Fibroblast of skin of back (primary cell): ENCODE measurements at regions not wholly inside any gene's neighbourhood (a gene's known extent, or its start where the extent isn't known, plus 50 kb on each side); places are given as distances from the start of the nearest gene placed in this dataset.

ENCODE experiments used
- DNase-seq: peaks from one replicate; pipeline ENCODE4 v3.0.0-alpha.2; 2013

DNA sequence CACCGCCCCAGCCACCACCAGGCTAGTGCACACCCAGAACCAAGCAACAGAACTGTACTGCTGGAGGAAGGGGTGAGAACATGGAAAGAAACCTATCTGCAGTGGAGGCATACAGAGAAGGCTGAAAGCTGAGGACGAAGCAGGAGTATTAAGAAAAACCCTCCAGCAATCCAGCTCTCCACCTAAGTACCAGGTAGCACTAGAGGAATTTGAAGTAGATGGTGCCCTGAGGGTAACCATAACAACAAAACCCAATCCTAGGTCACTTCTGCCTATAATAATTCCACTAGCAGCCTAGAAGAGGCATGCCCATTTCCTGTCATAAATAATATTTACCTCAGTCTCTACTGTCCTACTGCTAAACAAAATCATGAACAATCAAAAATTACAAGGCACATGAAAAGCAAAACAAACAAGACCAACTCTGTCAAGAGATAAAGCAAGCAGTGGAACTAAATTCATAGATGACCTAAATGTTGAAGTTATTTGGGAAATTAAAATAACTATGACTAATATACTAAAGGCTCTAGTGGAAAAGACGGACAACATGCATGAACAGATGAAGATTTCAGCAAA, 51.1 kb downstream of the HYCC1 start:
- DNase-seq = peak; percentile 33

GRCh38 chr7:22958742-22959141, 55.2 kb downstream of the HYCC1 start:
- DNase-seq = no peak

GRCh38 chr7:22954251-22954650, 59.7 kb downstream of the HYCC1 start:
- DNase-seq = no peak

- no peak for DNase-seq
Observed at GRCh38 chr7:22952306-22953015, 61.5 kb downstream of the HYCC1 start.

DNA sequence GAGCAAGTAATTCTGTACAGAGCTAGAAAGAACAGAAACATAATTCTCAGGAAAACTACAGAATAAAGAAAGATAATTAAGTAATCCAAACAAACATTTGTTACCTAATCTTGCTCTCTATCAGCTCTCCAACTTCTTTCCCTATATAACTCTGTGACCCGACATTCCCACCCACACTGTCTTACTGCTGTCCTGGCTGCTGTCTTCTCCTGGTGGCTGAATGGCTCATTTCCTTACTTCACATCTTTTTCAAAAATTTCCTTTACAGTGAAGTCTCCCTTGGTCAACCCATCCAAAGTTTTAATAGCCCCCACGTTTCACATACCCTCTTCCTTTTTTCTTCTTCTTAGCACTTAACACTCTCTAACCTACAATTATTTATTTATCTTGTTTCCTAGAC, 64.0 kb downstream of the HYCC1 start:
- DNase-seq = no peak

- DNase-seq = no peak
Observed at GRCh38 chr7:22949221-22949620, 64.7 kb downstream of the HYCC1 start.

- DNase-seq = no peak
Observed at GRCh38 chr7:22948770-22949169, 65.2 kb downstream of the HYCC1 start.

DNA sequence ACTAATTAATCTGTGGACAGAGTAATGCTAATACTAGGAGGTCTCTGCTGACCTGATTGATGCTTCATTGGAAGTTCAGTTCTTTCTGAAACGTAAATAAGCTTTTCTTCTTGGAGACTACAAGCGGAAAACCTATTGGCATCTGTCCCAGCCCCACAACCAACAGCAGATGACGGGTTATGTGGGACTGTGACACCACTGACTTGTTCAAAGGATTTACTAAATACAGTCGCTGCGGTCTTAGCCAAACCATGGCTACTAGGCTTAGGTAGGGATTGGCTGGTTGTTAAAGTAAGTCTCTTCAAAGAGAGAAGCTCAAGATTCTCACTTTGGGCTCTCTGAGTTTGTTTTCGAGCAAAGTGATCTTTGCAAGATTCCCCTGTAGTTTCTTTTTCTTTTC, 68.3 kb downstream of the HYCC1 start:
- DNase-seq = peak; percentile 11

DNA sequence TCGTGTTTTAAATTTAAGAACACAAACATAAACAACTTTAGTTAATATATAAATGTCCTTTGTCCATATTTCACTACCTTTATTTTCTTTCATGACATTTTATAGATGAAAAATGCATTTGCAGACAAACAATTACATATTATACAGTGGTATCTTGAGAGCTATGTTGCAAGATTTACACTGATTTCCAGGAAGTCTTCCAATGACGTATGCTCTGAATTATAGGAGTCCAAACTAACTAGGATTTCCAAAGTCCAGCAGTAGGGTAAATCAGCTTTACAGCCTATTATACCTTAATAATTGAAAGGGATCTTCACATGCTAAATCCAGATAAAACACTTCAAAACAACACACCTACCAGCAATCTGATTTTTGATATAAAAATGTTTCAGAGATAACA, 69.4 kb downstream of the HYCC1 start:
- DNase-seq = no peak

DNA sequence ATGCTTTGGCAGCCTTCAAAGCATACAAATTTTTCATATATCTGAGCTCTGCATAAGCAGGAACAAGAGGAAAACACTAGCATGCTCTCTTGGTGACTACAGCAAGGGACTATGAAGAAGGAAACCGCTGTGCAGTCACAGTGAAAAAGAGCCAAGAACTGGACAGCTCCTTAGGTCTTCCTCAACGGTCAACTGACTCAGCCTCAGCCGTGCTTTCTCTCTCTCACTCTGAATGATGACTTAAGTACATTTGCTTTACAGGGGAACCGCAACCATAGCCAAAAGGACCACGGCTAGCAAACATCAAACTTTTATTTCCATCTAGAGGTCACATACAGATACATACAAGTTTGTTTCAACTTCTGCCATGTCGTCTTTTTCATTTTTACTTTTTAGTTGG, 69.9 kb downstream of the HYCC1 start:
- peak; percentile 60 for DNase-seq

DNA sequence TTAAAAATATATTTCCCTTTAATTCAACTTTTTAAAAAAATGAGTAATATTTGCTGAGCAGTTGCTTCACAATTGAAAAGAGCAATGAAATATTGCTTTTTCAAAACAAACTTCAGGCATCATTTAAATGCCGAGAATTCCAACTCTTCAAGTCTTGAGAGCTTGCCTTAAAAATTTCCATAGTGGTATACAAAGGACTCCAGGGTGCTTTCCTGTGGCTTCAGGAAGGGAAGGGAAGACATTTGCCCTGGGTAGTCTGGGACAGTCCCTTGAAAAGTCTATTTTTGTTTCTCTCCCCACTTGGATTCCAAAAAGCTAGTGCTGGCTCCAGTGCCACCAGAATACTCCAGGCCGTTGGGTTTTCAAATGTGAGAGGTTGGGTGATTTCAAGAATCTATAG, 71.7 kb downstream of the HYCC1 start:
- DNase-seq = peak; percentile 35

DNA sequence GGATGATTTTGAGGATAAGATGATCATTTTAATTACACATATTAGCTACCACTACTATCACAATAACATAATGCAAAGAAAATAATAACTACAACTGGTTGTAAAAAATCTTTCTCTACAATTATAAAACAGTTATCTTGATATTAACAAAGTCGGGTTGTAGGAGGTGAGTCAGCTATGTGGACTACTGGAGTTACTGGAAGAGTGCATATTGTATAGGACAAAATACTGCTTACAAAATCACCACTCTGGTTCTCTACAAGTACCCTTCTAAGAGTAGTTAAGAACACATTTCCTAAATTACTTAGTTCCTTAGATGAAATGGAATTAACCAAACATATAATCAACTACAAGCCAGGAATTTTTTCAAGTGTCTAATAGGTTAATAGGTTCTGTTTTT, 74.1 kb downstream of the HYCC1 start:
- no peak for DNase-seq

DNA sequence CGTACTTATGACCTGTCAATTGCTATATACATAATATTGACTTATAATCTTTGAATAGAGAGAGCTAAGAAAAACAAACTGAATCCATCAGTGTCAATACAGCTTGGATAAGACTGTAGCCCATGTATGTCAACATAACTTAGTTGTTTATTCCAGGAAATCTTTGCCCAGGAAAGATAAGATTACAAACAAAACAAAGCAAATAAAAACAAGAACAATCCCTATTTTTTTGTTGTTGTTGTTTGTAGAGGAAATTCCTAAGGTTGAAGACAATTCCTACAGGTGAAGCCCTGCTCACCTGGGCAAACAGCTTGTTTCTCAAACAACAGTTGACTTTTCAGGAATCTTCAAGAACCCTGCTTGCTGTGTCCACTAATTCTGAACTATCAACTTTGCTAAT, 76.0 kb downstream of the HYCC1 start:
- DNase-seq = no peak

DNA sequence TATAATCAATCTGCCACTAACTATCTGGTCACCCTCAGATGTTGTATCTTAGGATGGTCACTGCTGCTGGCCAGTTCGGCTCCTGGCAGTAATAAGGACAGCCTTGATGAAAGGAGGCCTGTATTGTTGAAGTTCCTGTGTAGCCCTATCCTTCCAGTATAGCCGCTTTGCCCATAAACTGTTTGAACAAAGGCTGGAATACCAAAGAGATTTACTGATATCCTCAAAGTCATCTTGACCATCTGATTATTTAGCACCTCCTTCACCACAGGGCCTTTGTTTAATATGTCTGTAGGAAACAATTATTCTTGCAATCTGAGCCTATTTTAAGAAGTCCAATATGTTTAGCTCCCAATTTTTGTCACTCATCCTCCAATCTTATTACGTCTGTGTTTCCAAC, 77.7 kb downstream of the HYCC1 start:
- no peak for DNase-seq

GRCh38 chr7:22935269-22935668, 78.7 kb downstream of the HYCC1 start:
- no peak for DNase-seq

DNA sequence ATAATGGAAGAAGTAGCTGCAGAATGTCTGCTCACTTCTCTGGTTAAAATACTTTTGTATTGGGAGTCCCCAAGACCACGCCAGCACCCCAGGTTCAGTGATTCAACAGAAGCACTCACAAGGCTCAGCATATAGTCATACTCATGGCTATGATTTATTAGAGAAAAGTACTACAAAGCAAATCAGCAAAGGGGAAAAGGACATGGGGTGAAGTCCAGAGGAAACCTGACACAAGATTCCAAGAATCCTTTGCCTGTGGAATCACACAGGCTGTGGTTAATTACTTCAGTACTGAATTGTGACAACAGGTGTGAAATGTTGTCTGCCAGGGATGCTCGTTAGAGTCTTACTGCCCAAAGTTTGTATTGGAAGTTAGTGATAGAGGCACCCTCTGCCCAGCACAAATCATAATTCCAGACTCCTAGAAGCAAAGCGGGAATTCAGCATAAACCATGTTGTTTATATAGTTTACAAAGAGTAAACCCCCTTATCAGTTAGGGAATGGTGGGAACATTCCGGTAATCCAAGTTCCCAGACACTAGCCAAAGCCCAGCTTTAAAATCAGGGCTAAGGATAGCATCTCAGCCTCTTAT, 79.4 kb downstream of the HYCC1 start:
- DNase-seq = peak; percentile 16

GRCh38 chr7:22934023-22934422, 79.9 kb downstream of the HYCC1 start:
- no peak for DNase-seq

- DNase-seq = no peak
Observed at GRCh38 chr7:22932896-22933295, 81.0 kb downstream of the HYCC1 start.

DNA sequence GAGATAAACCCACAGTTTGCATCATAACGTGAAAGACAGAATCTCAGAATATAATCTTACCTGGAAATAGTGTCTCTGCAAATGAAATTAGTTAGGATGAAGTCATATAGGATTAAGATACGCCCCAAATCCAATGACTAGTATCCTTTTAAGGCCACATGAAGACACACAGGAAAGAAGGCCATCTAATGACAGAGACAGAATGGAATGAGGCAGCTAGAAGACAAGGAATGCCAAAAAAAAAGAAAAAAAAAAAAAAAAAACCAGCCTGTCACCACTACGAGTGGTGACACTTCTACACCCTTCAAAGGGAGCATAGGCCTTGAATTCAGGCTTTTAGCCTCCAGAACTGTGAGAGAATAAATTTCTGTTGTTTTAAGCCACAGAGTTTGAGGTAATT, 82.9 kb downstream of the HYCC1 start:
- DNase-seq = peak; percentile 79

DNA sequence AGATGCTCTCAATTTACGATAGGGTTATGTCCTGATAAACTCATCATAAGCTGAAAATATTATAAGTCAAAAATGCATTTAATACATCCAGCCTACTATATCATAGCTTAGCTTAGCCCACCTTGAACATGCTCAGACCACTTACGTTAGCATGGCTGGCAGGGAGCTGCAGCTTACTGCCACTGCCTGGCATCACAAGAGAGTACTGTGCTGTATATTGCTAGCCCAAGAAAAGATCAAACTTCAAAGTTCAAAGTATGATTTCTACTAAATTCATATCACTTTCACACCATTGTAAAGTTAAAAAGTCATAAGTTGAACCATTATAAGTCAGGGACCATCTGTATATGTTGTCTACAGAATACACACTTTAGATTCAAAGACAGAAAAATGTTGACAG, 91.6 kb downstream of the HYCC1 start:
- no peak for DNase-seq

- DNase-seq = no peak
Observed at GRCh38 chr7:22921386-22922086, 92.4 kb downstream of the HYCC1 start.

- peak; percentile 12 for DNase-seq
Observed at GRCh38 chr7:22920672-22921071, 93.3 kb downstream of the HYCC1 start.

GRCh38 chr7:22913158-22913557, 90.5 kb upstream of the TOMM7 start:
- DNase-seq = no peak

DNA sequence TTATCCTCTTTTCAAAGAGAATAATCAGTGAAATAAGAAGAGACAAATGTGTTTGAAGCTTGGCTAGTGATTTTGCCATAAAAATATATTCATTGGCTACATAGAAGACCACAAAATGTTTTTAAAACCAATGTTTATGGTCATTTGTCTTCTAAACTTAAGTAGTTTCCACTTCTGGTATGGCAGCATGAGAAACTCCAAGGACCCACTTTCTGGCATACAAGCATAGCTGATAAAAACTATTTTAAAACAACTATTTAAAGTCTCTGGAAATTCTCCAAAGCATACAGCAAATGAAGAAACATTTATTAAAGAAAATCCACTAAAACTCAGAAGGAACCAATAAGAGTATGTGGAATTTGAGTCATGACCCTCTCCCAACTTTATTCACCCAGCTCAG, 89.2 kb upstream of the TOMM7 start:
- DNase-seq = peak; percentile 8
